MM.1S (cell line): ENCODE measurements at regions not wholly inside any gene's neighbourhood (a gene's known extent, or its start where the extent isn't known, plus 50 kb on each side); places are given as distances from the start of the nearest gene placed in this dataset.

Source experiments
- DNase-seq: peaks from one replicate; pipeline ENCODE4 v3.0.0-alpha.2; 2015
- H2AFZ ChIP-seq: fragments of 300-600 bp; sonication (generic); 2 replicates; pipeline ENCODE4 v1.6.0; 2016; ENCODE audit warnings: antibody characterized with exemption, low read length
- H3F3A ChIP-seq: fragments of 300-600 bp; sonication (generic); 2 replicates; pipeline ENCODE4 v1.6.1; 2016; ENCODE audit warnings: mild to moderate bottlenecking, antibody characterized with exemption, low read length, moderate library complexity, mixed read lengths; ENCODE audit not compliant: insufficient read depth
- H3K27ac ChIP-seq: fragments of 300-600 bp; sonication (generic); 2 replicates; pipeline ENCODE4 v1.5.1; 2016; ENCODE audit warnings: mild to moderate bottlenecking, low read length
- H3K27me3 ChIP-seq: fragments of 300-600 bp; sonication (generic); replicated peaks from 2 replicates; pipeline ENCODE4 v1.6.0; 2016; ENCODE audit warnings: low read length; ENCODE audit not compliant: insufficient read depth
- H3K36me3 ChIP-seq: fragments of 300-600 bp; sonication (generic); replicated peaks from 2 replicates; pipeline ENCODE4 v1.6.1; 2016; ENCODE audit warnings: mild to moderate bottlenecking, low read length, mixed read lengths; ENCODE audit not compliant: insufficient read depth
- H3K4me1 ChIP-seq: fragments of 300-600 bp; sonication (generic); 2 replicates; pipeline ENCODE4 v1.6.1; 2016; ENCODE audit warnings: low read length, mixed read lengths
- H3K4me2 ChIP-seq: fragments of 300-600 bp; sonication (generic); 2 replicates; pipeline ENCODE4 v1.6.0; 2016; ENCODE audit warnings: low read depth, low read length
- H3K4me3 ChIP-seq: fragments of 300-600 bp; sonication (generic); 2 replicates; pipeline ENCODE4 v1.5.1; 2016; ENCODE audit warnings: low read length, mixed read lengths
- H3K79me2 ChIP-seq: fragments of 300-600 bp; sonication (generic); 2 replicates; pipeline ENCODE4 v1.6.1; 2016; ENCODE audit warnings: mixed run types, low read length, mixed read lengths
- H3K9ac ChIP-seq: fragments of 300-600 bp; sonication (generic); 2 replicates; pipeline ENCODE4 v1.6.1; 2016; ENCODE audit warnings: low read length, mixed read lengths
- H3K9me2 ChIP-seq: fragments of 300-600 bp; sonication (generic); replicated peaks from 2 replicates; pipeline ENCODE4 v1.6.1; 2016; ENCODE audit warnings: mild to moderate bottlenecking, low read length, mixed read lengths; ENCODE audit not compliant: insufficient read depth
- H3K9me3 ChIP-seq: fragments of 300-600 bp; sonication (generic); replicated peaks from 2 replicates; pipeline ENCODE4 v1.6.1; 2016; ENCODE audit warnings: mild to moderate bottlenecking, low read length, mixed read lengths; ENCODE audit not compliant: insufficient read depth
- H4K20me1 ChIP-seq: fragments of 300-600 bp; sonication (generic); 2 replicates; pipeline ENCODE4 v1.6.1; 2016; ENCODE audit warnings: mild to moderate bottlenecking, low read length, moderate library complexity, mixed read lengths; ENCODE audit not compliant: insufficient read depth
- CTCF ChIP-seq: fragments of 300-600 bp; sonication (generic); IDR thresholded peaks from 2 replicates; pipeline ENCODE4 v1.5.1; 2016; ENCODE audit warnings: antibody characterized with exemption, low read length, mixed read lengths
- EZH2 ChIP-seq: fragments of 300-600 bp; sonication (generic); optimal IDR thresholded peaks from 2 replicates; pipeline ENCODE3; 2017; ENCODE audit warnings: low read depth, mild to moderate bottlenecking, antibody characterized with exemption, low read length, mixed read lengths
- EZH2phosphoT487 ChIP-seq: fragments of 300-600 bp; sonication (generic); IDR thresholded peaks from 2 replicates; pipeline ENCODE4 v1.6.1; 2018; ENCODE audit warnings: antibody characterized with exemption, low read length

DNA sequence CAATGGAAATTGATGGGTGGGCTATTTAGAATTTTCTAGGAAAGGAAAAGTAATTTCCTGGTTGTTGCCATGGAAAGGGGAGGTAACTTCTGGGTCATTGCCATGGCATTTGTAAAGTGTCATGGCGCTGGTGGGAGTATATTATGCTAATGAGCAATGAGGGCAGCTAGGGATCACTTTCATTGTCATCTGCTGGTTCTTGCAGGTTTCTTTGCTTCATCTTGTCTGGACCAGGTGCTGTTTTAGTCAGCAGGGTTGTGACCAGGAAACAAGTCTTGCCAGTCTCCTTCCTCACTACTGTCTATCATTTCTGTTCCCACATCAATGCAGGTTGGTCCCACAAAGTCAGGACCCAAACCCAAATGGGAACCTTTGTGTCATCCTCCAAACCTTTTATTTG lies 237.6 kb upstream of the C11orf87 start:
- no peak for TF ChIP-seq EZH2phosphoT487
- TF ChIP-seq CTCF = no peak
- TF ChIP-seq EZH2 = no peak
- H3K4me3 ChIP-seq = no peak overlapping the region
- H3K36me3 ChIP-seq = no peaks in the 10 kb centered on the region
- no peaks in the 10 kb centered on the region for H3K27me3 ChIP-seq
- no peak for DNase-seq
- H3K9me2 ChIP-seq = no peaks in the 10 kb centered on the region
- H3K27ac ChIP-seq = no peak overlapping the region
- H3K9ac ChIP-seq = no peak overlapping the region
- no peaks in the 10 kb centered on the region for H3F3A ChIP-seq
- no peaks in the 10 kb centered on the region for H3K9me3 ChIP-seq
- H3K79me2 ChIP-seq = no peaks in the 10 kb centered on the region
- H4K20me1 ChIP-seq = no peaks in the 10 kb centered on the region
- no peak overlapping the region for H2AFZ ChIP-seq
- H3K4me1 ChIP-seq = no peaks in the 10 kb centered on the region
- no peak overlapping the region for H3K4me2 ChIP-seq

DNA sequence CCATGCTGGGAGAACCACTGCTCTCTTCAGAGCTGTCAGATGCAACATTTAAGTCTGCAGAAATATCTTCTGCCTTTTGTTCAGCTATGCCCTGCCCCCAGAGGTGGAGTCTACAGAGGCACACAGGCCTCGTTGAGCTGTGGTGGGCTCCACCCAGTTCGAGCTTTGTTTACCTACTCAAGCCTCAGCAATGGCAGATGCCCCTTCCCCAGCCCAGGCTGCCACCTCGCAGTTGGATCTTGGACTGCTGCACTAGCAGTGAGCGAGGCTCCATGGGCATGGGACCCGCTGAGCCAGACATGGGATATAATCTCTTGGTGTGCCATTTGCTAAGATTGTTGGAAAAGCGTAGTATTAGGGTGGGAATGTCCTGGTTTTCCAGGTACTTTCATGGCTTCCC lies 229.1 kb upstream of the C11orf87 start:
- H3K4me3 ChIP-seq = no peak overlapping the region
- no peaks in the 10 kb centered on the region for H3K36me3 ChIP-seq
- TF ChIP-seq EZH2phosphoT487 (no peak), EZH2 (no peak), CTCF (no peak)
- H3K9me2 ChIP-seq = no peaks in the 10 kb centered on the region
- H4K20me1 ChIP-seq = no peaks in the 10 kb centered on the region
- H3K9ac ChIP-seq = no peak overlapping the region
- H3K27me3 ChIP-seq = no peaks in the 10 kb centered on the region
- H3K9me3 ChIP-seq = no peaks in the 10 kb centered on the region
- no peak for DNase-seq
- peaks cover 4% of the 10 kb centered on the region; the same call in 1 of the 2 replicates for H3K4me1 ChIP-seq
- no peak overlapping the region for H3K27ac ChIP-seq
- H3F3A ChIP-seq = no peaks in the 10 kb centered on the region
- no peak overlapping the region for H2AFZ ChIP-seq
- H3K79me2 ChIP-seq = no peaks in the 10 kb centered on the region
- H3K4me2 ChIP-seq = no peak overlapping the region

DNA sequence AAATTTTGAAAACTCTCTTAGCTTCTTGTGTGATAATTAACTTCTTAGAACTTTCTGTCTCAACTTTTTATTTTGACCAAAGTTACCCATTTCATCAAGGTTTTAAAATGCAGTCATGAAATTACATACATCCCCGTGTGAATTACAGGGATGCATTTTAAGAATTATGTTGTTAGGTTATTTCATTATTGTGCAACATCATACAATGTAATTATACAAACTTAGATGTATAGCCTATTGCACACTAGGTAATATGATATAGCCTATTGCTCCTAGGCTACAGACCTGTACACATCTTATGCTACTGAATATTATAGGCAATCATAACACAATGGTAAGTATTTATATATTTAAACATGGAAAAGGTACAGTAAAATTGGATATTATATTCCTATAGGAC lies 228.1 kb upstream of the C11orf87 start:
- Histone ChIP-seq H3F3A (no peaks in the 10 kb centered on the region), H3K27ac (no peak overlapping the region), H3K4me2 (no peak overlapping the region), H3K79me2 (no peaks in the 10 kb centered on the region), H2AFZ (no peak overlapping the region), H3K9me2 (no peaks in the 10 kb centered on the region), H3K9me3 (no peaks in the 10 kb centered on the region), H3K9ac (no peak overlapping the region), H3K36me3 (no peaks in the 10 kb centered on the region), H3K4me3 (no peak overlapping the region), H3K27me3 (no peaks in the 10 kb centered on the region), H3K4me1 (peaks cover 6% of the 10 kb centered on the region; the same call in 1 of the 2 replicates), H4K20me1 (no peaks in the 10 kb centered on the region)
- TF ChIP-seq EZH2phosphoT487 = no peak
- TF ChIP-seq CTCF = no peak
- no peak for TF ChIP-seq EZH2
- DNase-seq = no peak

GRCh38 chr11:109196016-109196415 lies 226.0 kb upstream of the C11orf87 start:
- Histone ChIP-seq H3K36me3 (no peaks in the 10 kb centered on the region), H3K4me3 (no peak overlapping the region), H3K9me2 (no peaks in the 10 kb centered on the region), H2AFZ (no peak overlapping the region), H3F3A (no peaks in the 10 kb centered on the region), H3K27me3 (no peaks in the 10 kb centered on the region), H3K9me3 (no peaks in the 10 kb centered on the region), H3K4me2 (no peak overlapping the region), H4K20me1 (no peaks in the 10 kb centered on the region), H3K79me2 (no peaks in the 10 kb centered on the region), H3K27ac (no peak overlapping the region), H3K9ac (no peak overlapping the region), H3K4me1 (peaks cover 6% of the 10 kb centered on the region; the same call in 1 of the 2 replicates)
- no peak for DNase-seq
- TF ChIP-seq EZH2phosphoT487 = no peak
- TF ChIP-seq EZH2 = no peak
- no peak for TF ChIP-seq CTCF
